HG03175 (cell line): ENCODE measurements at regions not wholly inside any gene's neighbourhood (a gene's known extent, or its start where the extent isn't known, plus 50 kb on each side); places are given as distances from the start of the nearest gene placed in this dataset.

Source experiments
- ATAC-seq: cut with Tn5 transposase; IDR thresholded peaks from one replicate; pipeline ENCODE4 v1.9.1; 2021; ENCODE audit warnings: mild to moderate bottlenecking, moderate library complexity; ENCODE audit not compliant: unreplicated experiment

DNA sequence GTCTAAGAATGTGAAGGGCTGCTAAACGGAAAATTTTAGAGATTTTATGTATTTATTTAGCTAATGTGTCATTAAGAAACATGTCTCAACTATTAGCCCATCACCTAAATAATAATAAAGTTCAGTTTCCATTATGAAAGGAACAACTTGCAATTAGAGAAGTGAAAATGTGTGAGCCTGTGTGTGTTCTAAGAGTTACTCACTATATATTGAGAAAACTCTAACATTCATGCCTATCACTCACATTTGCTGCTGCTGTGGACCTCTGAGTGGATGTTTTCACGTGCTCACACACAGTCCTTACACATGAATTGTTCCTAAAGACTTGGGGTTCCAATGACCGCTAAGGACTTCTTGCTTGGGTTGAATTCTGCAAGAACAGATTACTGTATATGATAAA is 364.0 kb downstream of the TMA16 start:
- ATAC-seq, result peak; percentile 49

DNA sequence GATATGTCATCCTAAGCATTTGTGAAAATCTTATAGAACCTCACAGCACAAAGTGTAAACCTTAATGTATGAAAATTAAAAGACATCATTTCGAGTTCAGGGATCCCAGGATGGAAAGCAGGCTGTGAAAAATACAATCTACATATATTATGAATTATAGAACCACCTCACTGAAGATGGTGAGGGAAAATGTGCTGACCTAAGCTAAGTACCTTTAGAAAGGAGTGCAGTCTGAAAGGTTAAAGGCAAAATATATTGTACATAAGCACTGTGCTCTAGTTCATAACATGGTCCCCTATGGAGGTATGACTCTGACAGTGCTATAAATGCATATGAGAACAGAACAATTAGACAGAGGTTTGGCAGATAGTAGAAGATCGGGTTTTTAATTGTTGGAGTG is 368.6 kb downstream of the TMA16 start:
- ATAC-seq, result no peak

DNA sequence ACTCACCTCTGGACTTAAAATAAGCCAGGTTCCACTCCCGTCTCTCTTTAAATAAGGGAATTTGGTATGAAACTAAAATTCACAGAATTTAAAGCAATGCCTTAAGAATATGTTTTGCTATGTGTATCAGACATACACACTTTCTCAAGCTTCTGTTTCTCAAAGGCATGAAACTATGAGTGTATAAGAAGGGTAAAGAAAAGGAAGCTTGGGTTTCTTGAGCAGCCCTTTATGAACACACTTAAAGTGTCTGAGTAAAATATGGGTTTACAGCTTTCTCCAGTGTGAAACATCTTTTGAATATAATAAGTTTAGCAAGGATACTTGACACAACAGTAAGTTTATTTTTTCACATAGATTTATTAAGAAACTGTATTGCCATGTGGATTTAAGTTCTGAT is 370.5 kb downstream of the TMA16 start:
- ATAC-seq, result no peak

DNA sequence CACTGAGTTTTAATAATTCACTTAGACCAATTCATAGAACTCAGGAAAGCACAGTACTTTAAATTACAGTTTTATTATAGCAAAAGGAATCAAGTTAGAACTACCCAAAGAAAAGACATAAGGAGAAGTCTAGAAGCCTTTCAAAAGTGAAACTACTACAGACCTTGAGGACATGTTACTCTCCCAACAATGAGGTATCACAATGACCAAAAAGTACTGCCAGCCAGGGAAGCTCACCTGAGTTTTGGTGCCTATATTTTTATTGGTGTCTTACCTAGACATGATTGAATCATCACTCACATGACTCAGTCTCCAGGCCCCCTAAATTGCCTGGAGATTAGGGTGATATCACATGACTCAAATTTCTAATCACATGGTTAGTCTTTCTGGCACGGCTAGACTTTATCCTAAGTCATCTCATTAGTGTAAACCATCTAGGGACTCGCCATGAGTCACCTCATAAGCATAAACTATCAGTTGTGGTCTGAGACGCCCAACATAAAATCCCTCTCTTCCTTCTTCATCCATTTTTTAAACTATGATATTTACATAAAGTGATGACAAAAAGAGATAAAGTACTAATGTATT is 372.3 kb downstream of the TMA16 start:
- ATAC-seq, result peak; percentile 59

DNA sequence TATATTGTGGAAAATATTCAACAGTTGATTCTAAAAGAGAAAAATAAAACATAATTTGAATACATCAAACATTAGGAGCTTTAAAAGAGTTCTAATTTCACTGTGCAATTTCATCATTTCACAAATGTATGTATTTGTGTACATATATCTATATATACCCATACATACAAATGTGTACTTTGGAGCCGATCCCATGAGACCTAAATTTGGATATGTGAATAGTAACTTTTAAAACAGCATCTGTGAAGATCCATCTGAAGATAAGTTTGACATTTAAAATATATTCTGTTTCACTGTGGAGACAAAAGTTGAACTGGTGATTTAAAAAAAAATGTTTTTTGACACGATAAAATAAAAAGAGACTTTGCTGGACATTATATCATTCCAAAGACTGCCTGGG is 374.0 kb downstream of the TMA16 start:
- no peak for ATAC-seq

DNA sequence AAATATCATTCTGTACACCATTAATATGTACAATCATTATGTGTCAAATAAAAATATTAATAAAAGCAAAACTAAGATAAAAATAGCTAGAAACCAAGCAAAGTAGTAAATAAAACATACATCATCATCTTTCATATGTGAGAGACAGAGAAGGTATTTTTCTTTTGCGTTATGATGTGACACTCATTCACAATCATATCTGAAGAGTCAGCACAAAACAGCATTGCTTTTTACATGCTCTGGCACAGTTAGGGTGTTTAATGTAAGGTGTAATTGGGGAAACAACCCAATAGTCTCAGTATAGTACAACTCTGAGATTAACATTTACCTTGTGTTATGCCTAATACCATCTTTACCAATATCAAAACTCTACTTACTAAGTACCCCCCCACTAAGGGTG is 376.6 kb downstream of the TMA16 start:
- ATAC-seq, result no peak

DNA sequence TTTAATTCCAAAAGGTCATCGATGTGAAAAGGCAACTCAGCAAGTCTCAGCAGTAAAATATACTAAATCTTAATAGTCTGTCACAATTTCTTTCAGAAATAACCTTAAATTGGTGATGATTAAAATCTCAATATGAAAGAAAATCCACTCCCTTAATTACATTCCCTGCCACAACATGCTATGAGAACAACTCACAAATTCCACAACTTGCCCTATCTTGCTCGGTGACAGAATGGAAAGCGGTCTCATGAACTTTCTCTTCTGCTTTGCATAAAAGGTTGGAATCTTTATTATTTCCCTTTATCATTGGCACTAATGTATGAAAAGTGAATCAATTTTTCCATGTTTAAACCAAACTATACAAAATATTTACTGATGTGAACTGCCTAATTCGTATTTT is 380.8 kb downstream of the TMA16 start:
- no peak for ATAC-seq

DNA sequence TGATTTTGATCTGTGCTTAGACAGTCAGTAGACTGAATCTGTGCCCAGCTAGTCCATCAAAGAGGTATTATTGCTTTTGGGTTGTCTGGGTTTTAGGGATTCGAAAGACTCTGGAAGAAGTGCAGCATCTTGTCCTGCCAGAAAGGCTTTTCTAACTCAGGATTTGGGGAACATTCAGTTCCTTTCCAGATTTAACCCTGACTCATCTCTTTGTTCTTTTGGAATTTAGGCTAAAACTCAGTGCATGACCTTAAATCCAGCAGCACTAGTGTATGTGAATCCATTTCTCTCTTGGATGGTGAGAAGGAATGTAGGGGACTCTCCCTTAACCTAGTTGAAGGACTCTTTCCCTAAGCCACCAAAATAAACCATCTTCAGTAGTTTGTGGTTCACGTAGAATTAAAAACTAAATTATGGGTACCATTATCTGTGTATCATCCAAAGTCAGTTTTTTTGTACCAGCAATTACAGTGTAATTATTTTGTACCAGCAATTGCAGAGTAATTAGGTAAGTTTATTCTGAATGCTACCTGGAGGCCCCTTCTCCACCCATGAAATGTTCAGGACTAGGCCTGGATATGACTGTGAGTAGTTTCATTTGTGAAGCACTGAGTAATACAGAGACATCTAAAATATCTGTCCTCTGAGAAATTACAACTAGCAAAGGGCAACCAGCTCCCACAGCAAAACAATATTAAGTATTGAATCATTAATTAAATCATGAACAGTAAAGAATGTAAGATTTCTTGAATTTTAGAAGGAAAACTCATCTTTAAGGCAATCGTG is 384.0 kb downstream of the TMA16 start:
- ATAC-seq, result no peak

DNA sequence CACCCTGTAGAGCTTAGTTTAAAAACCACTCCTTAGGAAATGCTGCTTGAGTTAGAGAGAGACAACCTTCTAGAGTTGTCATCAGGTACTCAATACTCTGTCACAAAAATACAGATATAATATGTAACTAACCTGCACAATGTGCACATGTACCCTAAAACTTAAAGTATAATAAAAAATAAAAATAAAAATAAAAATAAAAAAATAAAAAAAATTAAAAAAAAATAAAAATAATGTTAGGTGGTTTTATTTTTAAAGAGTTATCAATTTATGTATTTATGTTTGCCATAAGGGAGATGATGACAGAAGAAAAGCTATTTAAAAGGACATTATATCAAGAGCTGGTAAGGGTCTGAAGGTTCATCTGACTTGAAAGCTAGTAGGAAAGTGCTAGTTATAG is 397.9 kb downstream of the TMA16 start:
- ATAC-seq, result no peak

DNA sequence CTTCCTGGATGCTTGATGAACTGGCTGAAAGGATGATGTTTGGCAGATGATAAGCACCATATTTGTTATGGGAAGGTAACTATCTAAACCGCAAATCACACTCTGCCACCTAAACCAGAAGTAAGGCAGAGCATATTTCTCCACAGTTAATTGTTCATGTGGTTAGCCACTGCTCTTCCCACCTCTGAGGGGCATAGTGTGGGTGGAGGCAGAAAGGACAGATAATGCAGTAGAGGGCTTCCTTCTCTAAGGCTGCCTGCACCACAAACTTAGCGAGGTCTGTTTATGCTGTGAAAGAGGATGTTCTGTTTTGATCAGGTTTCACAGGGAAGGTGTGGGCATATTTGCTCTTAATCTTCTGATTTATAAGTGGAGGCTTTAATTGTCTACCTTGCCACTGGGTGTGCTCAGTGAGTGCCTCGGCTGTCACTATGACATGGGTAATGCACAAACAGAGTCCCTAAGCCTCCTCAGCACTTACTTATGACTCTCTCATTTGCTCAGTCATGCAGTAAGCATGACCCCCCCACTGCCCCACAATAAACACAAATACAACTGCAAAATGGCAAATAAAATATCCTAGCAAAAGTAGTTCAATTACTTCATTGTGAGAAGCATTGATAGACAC is 401.0 kb downstream of the TMA16 start:
- ATAC-seq, result no peak

DNA sequence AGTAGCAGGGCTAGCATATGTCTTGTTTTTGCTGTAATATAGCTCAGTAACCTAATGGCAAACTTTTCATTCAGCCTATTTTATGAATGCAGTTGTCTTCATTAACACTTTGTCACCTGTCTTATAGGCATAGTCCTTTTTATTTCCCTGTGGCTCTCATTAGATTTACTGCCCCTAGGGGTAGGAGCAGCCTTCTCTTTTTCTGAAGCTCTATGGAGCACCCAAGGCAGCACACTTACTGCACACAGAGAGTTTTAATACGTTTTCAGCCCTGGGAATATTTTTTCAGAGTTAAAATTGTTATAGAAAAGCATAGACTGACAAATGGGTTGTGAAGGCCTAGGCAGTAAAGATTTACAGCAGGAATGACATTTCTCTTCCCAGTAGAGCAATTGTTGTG is 406.8 kb downstream of the TMA16 start:
- no peak for ATAC-seq

DNA sequence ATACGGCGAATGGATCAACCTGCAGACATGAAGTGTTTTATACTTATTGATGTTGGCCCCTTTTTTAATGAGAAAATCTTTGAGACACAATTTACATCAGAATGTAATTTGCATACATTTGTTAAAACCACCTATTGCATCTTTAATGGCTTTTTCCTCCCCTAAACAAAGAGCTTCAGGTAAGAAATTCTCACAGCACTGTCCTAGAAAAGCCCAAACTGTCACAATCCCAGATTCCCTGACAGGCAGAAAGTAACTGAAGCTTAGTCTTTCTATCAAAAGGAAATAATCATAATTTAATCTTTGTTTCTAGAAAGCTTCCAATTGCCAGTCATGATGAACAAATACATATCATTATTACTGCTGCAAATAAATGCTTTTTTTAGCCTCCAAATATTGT is 407.9 kb downstream of the TMA16 start:
- no peak for ATAC-seq

DNA sequence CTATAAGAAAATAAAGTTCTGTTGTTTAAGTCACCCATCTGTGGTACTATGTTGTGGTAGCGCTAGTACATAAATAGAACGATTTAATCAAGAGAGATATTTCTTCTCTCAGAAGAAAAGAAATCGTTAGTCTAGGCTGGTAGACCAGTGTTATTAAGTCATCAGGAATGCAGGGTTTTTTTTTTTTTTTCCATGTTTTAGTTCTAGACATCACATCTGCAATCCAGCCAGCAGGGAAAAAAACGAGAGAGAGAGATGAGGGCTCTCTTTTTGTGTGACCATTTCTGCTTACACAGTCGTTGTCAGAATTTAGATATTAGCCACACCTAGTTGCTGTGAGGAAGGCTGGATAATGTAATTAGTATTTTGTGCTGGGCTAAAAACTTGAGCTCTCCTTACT is 417.4 kb downstream of the TMA16 start:
- ATAC-seq, result no peak

DNA sequence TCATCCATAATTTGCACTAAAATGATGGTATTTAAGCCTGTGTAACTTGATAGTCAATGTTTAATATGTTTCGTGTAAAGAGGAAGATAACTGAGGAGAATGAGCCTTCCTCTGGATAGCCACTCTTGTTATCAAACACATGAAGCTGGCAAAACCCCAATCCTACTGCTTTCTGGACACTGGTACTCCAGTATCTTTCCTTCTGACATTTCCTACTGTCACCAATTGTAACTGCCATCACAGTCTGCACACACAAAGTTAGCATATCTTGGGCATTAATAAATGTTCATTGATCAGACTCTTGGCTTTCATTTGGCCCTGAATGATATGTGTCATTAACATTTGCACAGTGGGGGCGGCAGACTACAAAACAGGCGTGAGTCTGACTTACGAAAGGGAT is 419.1 kb downstream of the TMA16 start:
- no peak for ATAC-seq

DNA sequence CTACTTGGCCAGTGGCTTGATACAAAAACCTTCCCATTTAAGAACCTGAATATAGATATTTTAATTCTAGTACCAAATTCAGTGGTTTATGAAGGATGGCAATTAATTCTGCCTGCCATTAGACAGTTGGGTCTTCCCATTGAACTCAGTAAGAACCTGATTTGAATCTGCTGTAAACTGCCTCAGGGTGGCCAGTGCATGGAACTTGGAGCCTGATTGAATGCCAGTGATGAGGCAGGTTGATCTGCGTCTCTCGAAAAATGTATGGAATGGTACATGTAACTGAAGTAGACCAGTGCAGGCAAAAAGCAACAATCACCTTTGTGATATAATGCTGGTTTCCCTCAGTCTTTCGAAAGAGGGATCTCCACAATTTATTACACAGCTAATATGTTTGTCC is 421.4 kb downstream of the TMA16 start:
- no peak for ATAC-seq

DNA sequence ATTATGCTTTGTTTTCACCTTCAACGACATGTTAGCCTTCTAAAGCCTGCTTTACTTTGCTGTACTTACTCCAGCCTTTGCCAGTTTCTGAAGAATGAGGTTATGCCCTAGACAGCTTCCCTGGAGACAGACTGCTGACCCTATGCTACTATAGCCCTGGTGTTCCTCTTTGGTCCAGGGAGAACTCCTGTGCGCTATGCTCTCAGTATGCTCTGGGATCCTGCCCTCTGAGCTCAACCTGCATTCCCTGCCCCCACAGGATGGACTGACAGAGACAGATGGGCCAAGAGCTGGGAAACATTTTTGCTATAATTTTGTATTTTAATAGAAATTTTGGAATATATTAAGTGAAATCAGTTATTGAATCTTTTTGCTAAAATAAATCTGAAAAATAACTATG is 425.9 kb downstream of the TMA16 start:
- ATAC-seq, result no peak

DNA sequence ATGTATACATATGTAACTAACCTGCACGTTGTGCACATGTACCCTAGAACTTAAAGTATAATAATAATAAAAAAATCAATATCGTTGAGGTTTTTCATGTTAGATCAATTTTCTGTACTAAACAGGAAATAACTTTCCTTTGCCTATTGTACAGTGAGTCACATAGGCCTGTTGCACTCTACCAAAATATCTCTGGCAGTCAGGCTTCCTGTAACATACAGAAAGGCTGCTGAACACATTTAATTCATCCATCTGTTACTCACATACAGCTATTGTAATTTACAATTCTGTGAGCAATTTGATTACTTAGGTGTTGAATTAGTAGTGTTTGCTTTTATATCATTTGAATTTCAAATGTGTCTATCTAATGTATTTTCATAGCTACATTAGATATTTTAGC is 427.8 kb downstream of the TMA16 start:
- ATAC-seq, result no peak

DNA sequence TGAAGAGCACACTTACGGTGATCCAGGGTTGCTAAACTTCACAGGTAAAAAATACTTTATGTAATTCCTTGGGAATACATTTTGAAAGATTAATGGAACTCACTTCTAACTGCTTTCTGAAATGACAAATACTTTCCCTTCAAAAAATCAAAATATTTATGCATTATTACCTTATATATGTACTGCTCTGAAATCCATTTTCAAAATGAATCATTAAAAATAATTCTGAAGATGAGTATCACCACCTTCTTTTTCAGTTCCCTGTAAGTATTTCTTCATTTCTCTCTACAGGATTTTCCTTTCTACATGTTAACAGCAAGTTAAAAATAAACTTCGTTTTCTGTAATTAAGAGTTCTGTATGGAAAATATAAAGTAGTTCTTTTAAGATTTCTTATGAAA is 428.6 kb downstream of the TMA16 start:
- no peak for ATAC-seq

DNA sequence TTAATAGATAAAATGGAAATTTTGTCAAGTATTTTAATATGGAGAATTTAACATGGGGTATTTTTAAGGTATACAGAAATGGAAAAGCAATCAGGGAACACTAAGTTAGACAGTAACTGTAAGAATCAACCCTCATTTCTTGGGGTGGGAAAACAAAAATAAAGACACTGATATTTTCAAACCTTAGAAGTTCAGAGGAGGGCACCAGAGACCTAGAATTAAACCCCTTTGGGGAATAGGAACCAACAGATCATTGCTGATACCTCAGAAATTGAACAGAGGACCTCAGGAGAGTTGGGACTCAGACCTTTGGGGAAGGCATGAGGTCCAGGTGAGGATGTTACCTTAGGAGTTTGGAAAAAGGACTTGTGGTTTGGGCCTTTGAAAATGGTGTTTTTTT is 435.6 kb downstream of the TMA16 start:
- ATAC-seq, result no peak

DNA sequence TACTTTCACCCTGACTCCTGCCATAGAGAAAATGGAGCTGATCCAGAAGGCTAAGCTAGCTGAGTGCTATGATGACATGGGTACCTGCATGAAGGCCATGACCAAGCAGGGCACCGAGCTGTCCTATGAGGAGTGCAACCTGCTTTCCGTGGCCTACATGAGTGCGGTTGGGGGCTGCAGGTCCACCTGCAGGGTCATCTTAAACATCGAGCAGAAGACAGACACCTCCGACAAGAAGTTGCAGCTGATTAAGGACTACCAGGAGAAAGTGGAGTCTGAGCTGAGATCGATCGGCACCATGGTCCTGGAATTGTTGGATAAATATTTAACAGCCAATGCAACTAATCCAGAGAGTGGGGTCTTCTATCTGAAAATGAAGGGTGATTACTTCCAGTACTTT is 438.0 kb downstream of the TMA16 start:
- no peak for ATAC-seq

DNA sequence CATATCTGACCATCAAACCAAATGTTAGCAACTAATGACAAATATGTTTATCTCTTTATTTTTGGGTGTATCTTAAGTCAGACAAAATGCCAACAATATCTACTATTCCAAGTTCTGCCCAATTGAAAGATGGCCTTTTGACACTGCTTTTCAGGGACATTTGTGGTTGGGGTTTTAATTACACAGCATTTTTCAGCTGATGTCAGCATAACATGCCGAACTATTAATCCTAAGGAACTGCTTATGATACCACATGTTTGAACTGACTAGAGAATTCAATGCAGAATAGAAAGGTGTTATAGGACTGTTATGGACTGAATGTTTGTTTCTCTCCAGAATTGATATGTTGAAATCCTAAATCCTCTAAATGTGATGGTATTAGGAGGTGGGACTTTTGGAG is 445.1 kb downstream of the TMA16 start:
- ATAC-seq, result no peak

DNA sequence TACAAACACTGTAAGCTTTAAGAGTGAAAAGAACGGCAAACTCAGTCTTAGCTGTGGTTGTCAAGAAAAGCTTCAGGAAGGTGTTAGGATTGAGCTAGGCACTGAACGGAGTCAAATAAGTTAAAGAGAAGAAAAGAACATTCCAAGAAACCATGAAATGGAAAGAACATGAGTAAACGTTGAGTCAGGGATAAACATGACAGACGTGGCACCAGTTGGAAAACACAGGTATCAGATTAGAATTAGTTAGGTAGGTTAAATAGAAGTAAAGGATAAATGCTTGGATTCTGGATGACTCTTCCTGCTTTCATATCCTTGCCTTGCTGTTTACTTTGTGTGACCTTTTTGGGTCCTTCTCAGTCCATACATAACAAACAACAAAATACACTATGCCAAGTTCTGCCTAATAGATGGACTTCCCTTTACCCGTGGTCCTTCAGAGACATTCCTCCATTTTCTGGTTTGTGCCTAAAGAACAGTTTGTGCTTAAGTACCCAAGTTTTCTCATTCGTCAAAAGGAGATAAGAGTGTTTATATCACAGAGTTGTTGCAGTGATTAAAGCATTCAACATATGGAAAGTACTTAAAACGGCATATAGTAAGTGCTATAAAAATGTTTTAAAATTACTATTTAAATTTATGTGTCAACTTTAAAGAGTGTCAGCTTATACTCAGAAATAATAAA is 446.9 kb downstream of the TMA16 start:
- ATAC-seq, result no peak
